ENCODE measurements at regions not wholly inside any gene's neighbourhood (a gene's known extent, or its start where the extent isn't known, plus 50 kb on each side); places are given as distances from the start of the nearest gene placed in this dataset.

GRCh38 chr20:23203951-23204730, 118.0 kb upstream of the CD93 start:
- no peak for ATAC-seq

GRCh38 chr20:23203310-23203709, 117.2 kb upstream of the CD93 start:
- no peak for ATAC-seq

- ATAC-seq: no peak
Measured at GRCh38 chr20:23201658-23202057, 115.5 kb upstream of the CD93 start.

GRCh38 chr20:23200914-23201313, 114.8 kb upstream of the CD93 start:
- ATAC-seq: no peak

GRCh38 chr20:23200413-23200812, 114.3 kb upstream of the CD93 start:
- ATAC-seq: no peak

- ATAC-seq: no peak
Measured at GRCh38 chr20:23199356-23199755, 113.2 kb upstream of the CD93 start.

- no peak for ATAC-seq
Measured at GRCh38 chr20:23198815-23199214, 112.7 kb upstream of the CD93 start.

GRCh38 chr20:23197836-23198235, 111.7 kb upstream of the CD93 start:
- no peak for ATAC-seq

GRCh38 chr20:23195636-23196035, 109.5 kb upstream of the CD93 start:
- ATAC-seq: no peak

- ATAC-seq: no peak
Measured at GRCh38 chr20:23193801-23194384, 107.8 kb upstream of the CD93 start.

GRCh38 chr20:23192469-23192868, 106.3 kb upstream of the CD93 start:
- no peak for ATAC-seq

GRCh38 chr20:23190557-23190956, 104.4 kb upstream of the CD93 start:
- ATAC-seq: no peak

- no peak for ATAC-seq
Measured at GRCh38 chr20:23189854-23190253, 103.7 kb upstream of the CD93 start.

- ATAC-seq: no peak
Measured at GRCh38 chr20:23189341-23189740, 103.2 kb upstream of the CD93 start.

- no peak for ATAC-seq
Measured at GRCh38 chr20:23188377-23189169, 102.4 kb upstream of the CD93 start.

GRCh38 chr20:23187751-23188150, 101.6 kb upstream of the CD93 start:
- ATAC-seq: no peak

- no peak for ATAC-seq
Measured at GRCh38 chr20:23186808-23187207, 100.7 kb upstream of the CD93 start.

- ATAC-seq: no peak
Measured at GRCh38 chr20:23180451-23180921, 94.4 kb upstream of the CD93 start.

- ATAC-seq: no peak
Measured at GRCh38 chr20:23179766-23180403, 93.8 kb upstream of the CD93 start.

GRCh38 chr20:23178806-23179205, 92.7 kb upstream of the CD93 start:
- no peak for ATAC-seq

GRCh38 chr20:23174821-23175220, 88.7 kb upstream of the CD93 start:
- ATAC-seq: no peak

- no peak for ATAC-seq
Measured at GRCh38 chr20:23167431-23167830, 81.3 kb upstream of the CD93 start.

- no peak for ATAC-seq
Measured at GRCh38 chr20:23166563-23166962, 80.4 kb upstream of the CD93 start.
